ENCODE measurements at regions not wholly inside any gene's neighbourhood (a gene's known extent, or its start where the extent isn't known, plus 50 kb on each side); places are given as distances from the start of the nearest gene placed in this dataset.

DNA sequence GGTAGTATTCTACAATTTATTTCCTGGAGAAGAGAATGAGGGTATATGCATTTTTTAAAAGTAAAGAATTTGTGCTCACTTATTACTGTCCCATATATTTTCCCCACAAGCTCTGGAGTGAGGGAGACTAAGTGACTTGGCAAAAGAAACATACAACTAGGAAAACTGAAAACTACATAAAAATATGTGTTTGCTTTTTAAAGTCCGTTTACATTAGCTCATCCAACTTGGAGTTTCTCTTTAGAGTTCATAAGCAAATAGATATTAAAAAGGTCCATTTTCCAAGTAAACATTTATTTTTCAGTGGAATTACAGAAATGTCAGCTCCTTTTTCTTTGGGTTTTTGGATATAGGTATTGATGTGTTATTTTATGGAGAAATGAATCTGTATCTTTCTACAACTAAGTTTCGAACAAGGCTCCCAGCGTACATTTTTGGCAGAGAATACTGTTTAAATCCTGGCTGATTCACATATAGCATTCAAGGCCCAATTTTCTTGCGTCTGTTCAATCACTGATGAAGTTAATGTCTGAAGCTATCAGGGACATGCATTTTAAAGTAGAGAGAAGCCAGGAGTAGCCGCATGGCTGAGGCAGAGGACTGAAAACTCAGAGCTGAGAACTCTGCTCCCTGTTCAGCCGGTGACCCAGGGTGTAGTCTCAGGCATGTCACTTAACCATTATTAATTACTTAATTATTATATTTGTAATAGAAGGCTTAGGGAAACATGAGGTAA, 729.4 kb downstream of the EFNB2 start:
- no peak overlapping the region for H3K27ac ChIP-seq (ENCODE audit: low read length)
- no peak for DNase-seq
- H3K4me1 ChIP-seq (ENCODE audit: insufficient read depth, low read length), result peaks cover 5% of the 10 kb centered on the region; the same call in 1 of the 2 replicates
- no peaks in the 10 kb centered on the region for H4K20me1 ChIP-seq (ENCODE audit: low read length)
- H3K4me2 ChIP-seq (ENCODE audit: low read length), result no peak overlapping the region
- no peaks in the 10 kb centered on the region for H3K36me3 ChIP-seq (ENCODE audit: low read depth, low read length)
- no peak overlapping the region for H3K4me3 ChIP-seq (ENCODE audit: low read length)
- no peaks in the 10 kb centered on the region for H3K9me2 ChIP-seq (replicated peaks; ENCODE audit: low read length)
- H3K79me2 ChIP-seq (ENCODE audit: low read length), result no peaks in the 10 kb centered on the region
- TF ChIP-seq EZH2 (IDR thresholded peaks at IDR 0.05; ENCODE audit: low read length, unreplicated experiment) (no peak), EZH2phosphoT487 (IDR thresholded peaks at IDR 0.05; ENCODE audit: borderline replicate concordance, low read length) (no peak)
- TF ChIP-seq, protein P1, sequence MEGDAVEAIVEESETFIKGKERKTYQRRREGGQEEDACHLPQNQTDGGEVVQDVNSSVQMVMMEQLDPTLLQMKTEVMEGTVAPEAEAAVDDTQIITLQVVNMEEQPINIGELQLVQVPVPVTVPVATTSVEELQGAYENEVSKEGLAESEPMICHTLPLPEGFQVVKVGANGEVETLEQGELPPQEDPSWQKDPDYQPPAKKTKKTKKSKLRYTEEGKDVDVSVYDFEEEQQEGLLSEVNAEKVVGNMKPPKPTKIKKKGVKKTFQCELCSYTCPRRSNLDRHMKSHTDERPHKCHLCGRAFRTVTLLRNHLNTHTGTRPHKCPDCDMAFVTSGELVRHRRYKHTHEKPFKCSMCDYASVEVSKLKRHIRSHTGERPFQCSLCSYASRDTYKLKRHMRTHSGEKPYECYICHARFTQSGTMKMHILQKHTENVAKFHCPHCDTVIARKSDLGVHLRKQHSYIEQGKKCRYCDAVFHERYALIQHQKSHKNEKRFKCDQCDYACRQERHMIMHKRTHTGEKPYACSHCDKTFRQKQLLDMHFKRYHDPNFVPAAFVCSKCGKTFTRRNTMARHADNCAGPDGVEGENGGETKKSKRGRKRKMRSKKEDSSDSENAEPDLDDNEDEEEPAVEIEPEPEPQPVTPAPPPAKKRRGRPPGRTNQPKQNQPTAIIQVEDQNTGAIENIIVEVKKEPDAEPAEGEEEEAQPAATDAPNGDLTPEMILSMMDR (conservative IDR thresholded peaks at IDR 0.05; ENCODE audit: low read depth, low read length), result no peak
- POLR2A ChIA-PET (ENCODE audit: unreplicated experiment), result interaction anchor here (0.5 kb wide), 1 partner anchor 538 kb away, joined by 9 read pairs; no protein-coding TSS in a partner anchor
- no peak overlapping the region for H3K9ac ChIP-seq (ENCODE audit: low read length)
- no peaks in the 10 kb centered on the region for H3F3A ChIP-seq (ENCODE audit: low read length, unreplicated experiment)
- peak; percentile 62 for ATAC-seq
- no peaks in the 10 kb centered on the region for H3K27me3 ChIP-seq (ENCODE audit: low read length)
- no TSS peak for BruUV-seq (replicated peaks)
- intact Hi-C loops (cut with micrococcal nuclease), result no loop called here
- CTCF ChIA-PET, result no interaction called here
- H3K9me3 ChIP-seq (ENCODE audit: low read length), result no peaks in the 10 kb centered on the region
- no peak overlapping the region for H2AFZ ChIP-seq (ENCODE audit: low read length)

DNA sequence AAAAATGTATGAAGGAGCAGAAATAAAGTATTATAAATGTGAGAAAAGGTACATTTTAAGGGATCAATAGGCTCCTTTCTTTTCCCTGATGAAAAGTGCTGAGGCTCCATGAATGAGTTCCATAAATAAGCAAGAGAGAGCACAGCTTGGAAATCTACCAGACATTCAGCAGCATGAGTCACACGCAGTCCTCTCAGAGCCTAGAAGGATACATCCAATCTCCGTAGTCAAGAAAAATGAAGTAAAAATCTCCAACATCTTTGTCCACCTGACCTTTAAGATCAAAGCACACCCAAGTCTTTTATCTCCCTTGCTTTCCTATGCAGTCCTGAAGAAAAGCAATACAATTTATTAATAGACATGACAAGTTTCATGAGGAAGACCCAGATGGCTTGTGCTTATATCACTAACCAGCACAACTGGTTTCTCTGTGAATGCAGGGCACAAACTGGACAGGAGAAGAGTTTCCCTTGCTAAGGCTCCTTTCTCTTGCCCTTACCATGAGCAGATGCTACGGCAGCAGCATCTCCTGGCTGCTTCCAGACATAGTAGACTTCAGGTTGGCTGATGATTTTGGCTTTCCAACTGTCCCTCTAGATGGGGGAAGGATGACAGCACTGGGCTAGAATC, 730.8 kb downstream of the EFNB2 start:
- peak overlapping the region; percentile 64 for H3K4me2 ChIP-seq (ENCODE audit: low read length)
- peak; percentile 71 for ATAC-seq
- H3K9ac ChIP-seq (ENCODE audit: low read length), result no peak overlapping the region
- H3K9me3 ChIP-seq (ENCODE audit: low read length), result no peaks in the 10 kb centered on the region
- peak; percentile 43 for DNase-seq
- no peaks in the 10 kb centered on the region for H4K20me1 ChIP-seq (ENCODE audit: low read length)
- no peak overlapping the region for H3K4me3 ChIP-seq (ENCODE audit: low read length)
- intact Hi-C loops (cut with micrococcal nuclease), result no loop called here
- BruUV-seq (replicated peaks), result no TSS peak
- ChIA-PET CTCF (no interaction called here), POLR2A (ENCODE audit: unreplicated experiment) (no interaction called here)
- H3F3A ChIP-seq (ENCODE audit: low read length, unreplicated experiment), result no peaks in the 10 kb centered on the region
- TF ChIP-seq EZH2phosphoT487 (IDR thresholded peaks at IDR 0.05; ENCODE audit: borderline replicate concordance, low read length), result no peak
- no peak for TF ChIP-seq EZH2 (IDR thresholded peaks at IDR 0.05; ENCODE audit: low read length, unreplicated experiment)
- TF ChIP-seq, protein P1 (conservative IDR thresholded peaks at IDR 0.05; ENCODE audit: low read depth, low read length), result no peak
- no peaks in the 10 kb centered on the region for H3K9me2 ChIP-seq (replicated peaks; ENCODE audit: low read length)
- H3K27me3 ChIP-seq (ENCODE audit: low read length), result no peaks in the 10 kb centered on the region
- H2AFZ ChIP-seq (ENCODE audit: low read length), result 0 out of 2 replicates have a peak overlapping the region, but pooled peaks have one; percentile 22
- H3K4me1 ChIP-seq (ENCODE audit: insufficient read depth, low read length), result peaks cover 5% of the 10 kb centered on the region; the same call in 1 of the 2 replicates
- no peaks in the 10 kb centered on the region for H3K79me2 ChIP-seq (ENCODE audit: low read length)
- H3K36me3 ChIP-seq (ENCODE audit: low read depth, low read length), result no peaks in the 10 kb centered on the region
- no peak overlapping the region for H3K27ac ChIP-seq (ENCODE audit: low read length)

DNA sequence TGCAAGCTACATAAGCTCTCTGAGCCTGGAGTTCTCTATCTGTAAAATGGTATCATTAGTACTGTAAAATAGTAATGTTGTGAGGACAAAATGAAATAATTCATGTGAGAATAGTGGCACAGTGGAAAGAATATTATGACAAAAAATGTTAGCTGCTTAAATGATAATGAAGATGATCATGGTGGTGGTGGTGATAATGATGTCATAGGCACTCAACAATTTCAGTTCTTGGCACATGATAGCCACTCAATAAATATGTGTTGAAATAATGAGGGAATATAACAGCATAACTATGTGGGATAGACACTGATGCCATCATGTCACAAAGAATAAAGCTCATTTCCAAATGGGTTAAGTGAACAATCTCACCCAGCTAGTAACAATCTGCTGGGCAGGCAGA, 736.3 kb downstream of the EFNB2 start:
- CTCF ChIA-PET, result no interaction called here
- Histone ChIP-seq H3K36me3 (ENCODE audit: low read depth, low read length) (no peaks in the 10 kb centered on the region), H3K27me3 (ENCODE audit: low read length) (no peaks in the 10 kb centered on the region), H4K20me1 (ENCODE audit: low read length) (no peaks in the 10 kb centered on the region), H3K4me1 (ENCODE audit: insufficient read depth, low read length) (no peaks in the 10 kb centered on the region), H3K9me3 (ENCODE audit: low read length) (no peaks in the 10 kb centered on the region), H3K4me2 (ENCODE audit: low read length) (no peak overlapping the region), H2AFZ (ENCODE audit: low read length) (no peak overlapping the region), H3K27ac (ENCODE audit: low read length) (no peak overlapping the region), H3K4me3 (ENCODE audit: low read length) (no peak overlapping the region), H3K9me2 (replicated peaks; ENCODE audit: low read length) (no peaks in the 10 kb centered on the region), H3F3A (ENCODE audit: low read length, unreplicated experiment) (no peaks in the 10 kb centered on the region), H3K79me2 (ENCODE audit: low read length) (no peaks in the 10 kb centered on the region), H3K9ac (ENCODE audit: low read length) (no peak overlapping the region)
- no TSS peak for BruUV-seq (replicated peaks)
- ATAC-seq, result no peak
- intact Hi-C loops (cut with micrococcal nuclease), result no loop called here
- TF ChIP-seq, protein P1 (conservative IDR thresholded peaks at IDR 0.05; ENCODE audit: low read depth, low read length), result no peak
- TF ChIP-seq EZH2 (IDR thresholded peaks at IDR 0.05; ENCODE audit: low read length, unreplicated experiment), result no peak
- TF ChIP-seq EZH2phosphoT487 (IDR thresholded peaks at IDR 0.05; ENCODE audit: borderline replicate concordance, low read length), result no peak
- DNase-seq, result no peak
- POLR2A ChIA-PET (ENCODE audit: unreplicated experiment), result no interaction called here
